Hematopoietic multipotent progenitor cell treated with erythropoietin and hydrocortisone succinate and interleukin-3 and kit ligand, for 15 days (in vitro differentiated cells): ENCODE measurements at regions not wholly inside any gene's neighbourhood (a gene's known extent, or its start where the extent isn't known, plus 50 kb on each side); places are given as distances from the start of the nearest gene placed in this dataset.

Experiments used
- DNase-seq: peaks from one replicate; pipeline ENCODE4 v3.0.0-alpha.2; 2015; ENCODE audit warnings: low spot score

DNA sequence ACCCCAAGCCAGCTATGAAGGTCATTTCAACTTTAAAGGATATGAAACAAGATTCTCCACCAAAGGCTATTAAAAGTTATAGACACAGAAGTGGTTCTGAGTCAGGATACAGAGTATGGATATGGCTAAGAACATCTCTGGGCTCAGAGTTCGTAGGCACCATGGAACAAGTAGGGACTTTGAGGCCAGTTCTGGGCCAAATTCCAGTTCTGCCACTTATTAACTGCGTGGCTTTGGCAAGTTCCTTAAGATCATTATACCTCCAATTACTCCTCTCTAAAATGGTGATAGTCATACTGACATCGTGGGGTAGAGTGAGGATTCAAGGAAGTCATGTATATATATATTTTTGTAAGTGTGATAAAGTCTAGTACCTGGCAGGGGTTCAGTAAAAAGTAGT, 105.8 kb upstream of the NFE2L3 start:
- DNase-seq = no peak

DNA sequence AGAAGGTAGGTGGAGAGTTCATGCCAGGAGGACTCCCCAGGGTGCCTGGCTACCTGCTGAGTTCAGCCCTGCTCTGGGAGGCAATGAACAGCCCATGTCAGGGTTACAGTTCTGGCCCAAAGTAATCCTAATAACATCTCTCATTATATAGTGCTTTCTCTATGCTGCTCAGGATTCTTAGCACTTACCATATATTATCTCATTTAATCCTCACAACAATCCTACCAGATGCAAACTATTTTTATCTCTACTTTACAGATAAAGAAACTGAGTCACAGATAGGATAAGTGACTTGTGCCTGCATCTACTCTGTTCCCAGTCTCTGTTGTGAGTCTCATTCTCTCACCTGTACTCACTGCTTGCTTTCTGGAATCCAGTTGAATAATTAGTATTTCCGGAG, 105.1 kb upstream of the NFE2L3 start:
- no peak for DNase-seq

DNA sequence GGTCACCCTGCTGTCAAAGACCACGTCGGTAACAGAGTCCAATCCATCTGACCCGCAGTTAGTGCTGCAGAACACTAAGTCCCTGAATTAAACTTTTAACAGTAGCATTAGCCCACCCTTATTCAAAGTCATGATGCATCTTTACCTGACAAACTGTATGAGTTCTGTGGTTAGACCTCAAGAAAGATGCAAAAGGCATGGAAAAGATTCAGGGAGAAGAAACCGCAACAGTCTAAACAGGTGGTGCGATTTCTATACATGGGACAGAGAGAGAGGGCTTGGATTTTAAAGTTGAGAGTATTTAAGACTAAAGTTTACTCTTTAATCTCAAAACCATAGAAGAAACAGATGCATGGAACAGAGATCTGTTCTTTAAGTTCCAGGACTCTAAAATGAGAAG, 103.3 kb upstream of the NFE2L3 start:
- no peak for DNase-seq

DNA sequence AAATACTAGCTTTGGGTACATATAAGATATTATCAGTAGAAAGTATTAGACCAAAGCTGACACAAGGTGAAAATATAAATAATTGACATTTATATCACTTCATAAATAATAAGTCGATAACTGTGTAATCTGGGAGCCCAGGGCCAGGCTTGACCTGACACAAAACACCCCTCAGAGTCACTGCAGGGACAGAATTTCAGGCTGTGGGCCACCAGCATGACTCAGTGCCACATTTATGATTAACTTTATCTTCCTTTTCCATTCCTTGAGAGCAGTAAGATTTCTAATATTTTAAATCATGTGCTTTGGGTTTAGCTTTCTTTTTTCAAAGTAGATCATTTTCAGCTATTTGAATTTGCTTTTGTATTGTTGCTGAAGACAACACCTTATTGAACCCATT, 102.9 kb upstream of the NFE2L3 start:
- DNase-seq = no peak

DNA sequence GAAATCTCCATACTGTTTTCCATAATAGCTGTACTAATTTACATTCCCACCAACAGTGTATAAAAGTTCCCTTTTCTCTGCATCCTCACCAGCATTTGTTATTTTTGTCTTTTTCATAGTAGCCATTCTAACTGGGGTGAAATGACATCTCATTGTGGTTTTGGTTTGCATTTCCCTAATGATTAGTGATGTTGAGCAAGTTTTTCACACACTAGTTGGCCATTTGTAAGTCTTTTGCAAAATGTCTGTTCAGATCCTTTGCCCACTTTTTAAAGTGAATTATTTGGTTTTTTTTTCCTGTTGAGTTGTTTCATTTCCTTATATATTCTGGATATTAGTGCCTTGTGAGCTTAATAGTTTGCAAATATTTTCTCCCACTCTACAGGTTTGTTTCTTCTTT, 101.0 kb upstream of the NFE2L3 start:
- DNase-seq = no peak

DNA sequence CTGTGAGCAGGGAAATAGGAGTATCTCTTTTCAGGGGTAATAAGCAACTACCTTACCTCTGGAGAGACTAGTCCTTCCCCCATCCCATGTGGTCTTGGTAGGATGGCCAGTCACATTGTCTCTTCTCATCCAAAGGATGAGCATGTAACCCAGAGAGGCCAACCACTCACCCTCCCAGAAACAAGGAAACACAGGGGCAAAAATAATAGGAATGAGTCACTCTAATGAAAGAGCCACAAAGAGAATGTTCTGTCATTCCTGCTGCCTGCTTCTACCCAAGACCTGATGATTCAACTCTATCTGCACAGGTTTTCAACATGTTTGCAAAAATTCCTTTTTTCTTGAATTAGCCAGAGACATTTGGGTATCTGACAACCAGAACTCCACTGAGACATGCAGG, 99.3 kb upstream of the NFE2L3 start:
- no peak for DNase-seq

DNA sequence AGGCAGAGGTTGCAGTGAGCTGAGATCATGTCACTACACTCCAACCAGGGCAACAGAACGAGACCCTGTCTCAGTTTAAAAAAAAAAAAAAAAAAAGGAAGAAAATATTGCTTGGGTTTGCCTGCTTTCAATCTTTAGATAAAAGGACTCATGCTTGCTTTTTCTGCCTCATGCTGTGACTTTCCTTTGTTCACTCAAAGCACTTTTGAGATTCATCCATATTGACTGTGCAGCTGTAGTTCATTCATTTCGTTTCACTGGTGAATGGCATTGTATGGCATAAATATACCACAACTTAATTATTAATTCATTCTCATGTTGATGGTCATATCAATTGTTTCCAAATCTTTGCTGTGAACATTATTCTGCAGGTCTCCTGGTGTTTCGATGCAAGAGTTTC, 97.6 kb upstream of the NFE2L3 start:
- no peak for DNase-seq

DNA sequence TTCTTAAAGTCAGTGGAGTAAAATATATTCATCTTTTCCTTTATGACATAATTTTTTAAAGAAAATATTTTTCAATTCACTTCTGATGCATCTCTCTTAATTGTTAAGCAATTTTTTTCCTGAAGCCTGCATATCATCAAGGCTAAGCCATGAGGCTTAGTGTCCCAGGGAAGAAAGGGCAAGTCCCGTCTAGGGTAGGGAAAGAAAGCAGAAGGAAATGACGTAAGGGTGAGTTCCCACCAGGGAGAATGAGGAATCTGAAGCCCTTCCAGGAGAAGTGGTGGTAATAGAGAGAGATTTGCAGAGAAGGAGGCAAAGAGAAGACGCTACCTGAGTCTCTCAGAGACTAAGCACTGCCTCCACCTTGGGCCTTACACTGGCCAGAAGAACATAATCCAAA, 96.8 kb upstream of the NFE2L3 start:
- no peak for DNase-seq

DNA sequence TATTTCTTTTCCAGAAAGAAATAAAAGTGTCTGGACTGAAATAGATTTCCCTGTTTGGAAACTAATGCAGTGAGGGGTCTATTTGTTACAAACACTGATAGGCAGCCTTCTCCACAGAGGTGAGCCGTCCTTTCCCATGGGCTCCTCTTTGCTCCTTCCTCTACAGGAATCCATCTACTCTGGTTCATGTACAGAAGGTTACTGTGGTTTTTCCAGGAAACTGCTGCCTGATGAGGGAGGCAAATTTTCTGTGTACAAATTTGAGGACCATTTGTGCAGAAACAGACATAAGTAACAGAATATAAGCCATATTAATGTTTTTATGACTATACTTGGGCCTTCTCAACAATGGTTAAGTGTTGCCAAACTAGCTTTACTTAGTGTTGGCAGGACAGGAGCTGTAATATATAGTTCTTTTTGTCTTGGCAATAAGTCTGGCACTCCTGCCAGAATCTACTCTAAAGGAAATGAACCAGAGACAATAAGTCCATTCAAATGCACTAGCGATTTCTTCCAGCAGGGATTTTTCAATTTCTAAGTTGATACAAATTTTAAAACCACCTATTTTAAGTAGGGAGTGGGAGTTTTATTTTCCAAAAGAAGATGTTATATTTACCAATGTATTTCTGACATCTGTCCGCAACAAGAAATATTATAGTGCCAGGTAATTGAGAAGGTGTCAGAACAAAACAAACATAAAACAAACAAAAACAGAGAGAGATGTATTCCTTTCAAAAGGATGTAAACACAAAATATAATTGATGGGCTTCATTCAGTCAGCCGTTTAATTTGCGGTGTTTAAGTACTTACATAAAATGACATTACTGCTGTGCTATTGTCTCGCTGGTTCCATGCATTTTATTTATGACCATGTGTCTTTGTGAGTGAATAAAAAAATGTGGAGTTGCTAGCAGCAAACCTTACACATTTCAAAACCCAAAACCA, 91.0 kb upstream of the NFE2L3 start:
- DNase-seq = no peak

DNA sequence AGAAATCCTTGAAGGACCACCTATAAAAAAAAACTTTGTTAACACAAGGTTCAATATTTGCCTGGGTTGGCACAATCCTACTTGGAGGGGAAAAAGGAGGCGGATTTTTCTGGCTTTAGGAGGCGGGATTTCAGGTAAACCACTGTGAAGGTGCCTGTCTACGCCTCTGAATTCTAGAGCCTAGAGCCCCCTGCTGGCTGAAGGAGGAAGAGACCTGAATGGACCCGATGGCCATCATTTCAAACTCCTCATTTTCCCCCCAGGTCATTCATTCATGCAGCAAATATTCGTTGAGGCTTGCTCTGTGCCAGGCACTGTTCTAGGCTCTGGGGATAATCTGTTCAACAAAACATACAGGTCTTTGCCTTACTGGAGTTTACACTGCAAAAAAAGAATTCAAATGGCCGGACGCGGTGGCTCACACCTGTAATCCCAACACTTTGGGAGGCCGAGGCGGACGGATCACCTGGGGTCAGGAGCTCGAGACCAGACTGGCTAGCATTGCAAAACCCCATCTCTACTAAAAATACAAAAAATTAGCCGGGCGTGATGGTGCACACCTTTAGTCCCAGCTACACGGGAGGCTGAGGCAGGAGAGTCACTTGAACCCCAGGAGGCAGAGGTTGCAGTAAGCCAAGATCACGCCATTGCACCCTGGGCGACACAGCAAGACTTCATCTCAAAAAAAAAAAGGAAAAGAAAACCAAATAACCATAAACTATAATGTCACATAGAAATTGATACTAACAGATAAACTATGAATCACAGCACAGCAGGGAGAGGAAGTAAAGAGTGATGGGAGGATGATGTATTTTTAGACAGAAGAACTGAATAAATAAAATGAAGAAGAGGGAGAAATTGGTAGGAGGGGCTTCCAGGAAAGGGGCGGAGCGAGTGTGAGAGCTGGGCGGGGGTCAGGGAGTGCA, 90.1 kb upstream of the NFE2L3 start:
- peak; percentile 64 for DNase-seq

DNA sequence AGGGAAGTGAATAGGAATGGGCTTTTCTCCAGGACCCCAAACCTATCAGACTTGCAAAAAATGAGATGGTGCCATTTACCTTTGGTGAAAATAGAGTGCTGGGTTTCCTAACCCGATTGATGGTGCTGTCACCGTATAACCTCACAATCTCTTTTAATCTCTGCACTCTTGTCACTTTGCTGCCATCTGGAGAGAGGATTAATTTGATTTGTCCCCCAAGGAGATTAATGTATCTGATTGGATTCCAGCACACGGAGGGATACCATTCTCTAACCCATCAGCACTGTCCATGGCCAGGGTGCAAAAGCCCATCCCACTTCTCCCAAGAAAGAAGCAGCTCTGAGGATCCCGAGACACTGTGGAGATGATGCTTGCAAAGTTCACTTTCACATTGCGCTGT, 86.3 kb upstream of the NFE2L3 start:
- DNase-seq = no peak

DNA sequence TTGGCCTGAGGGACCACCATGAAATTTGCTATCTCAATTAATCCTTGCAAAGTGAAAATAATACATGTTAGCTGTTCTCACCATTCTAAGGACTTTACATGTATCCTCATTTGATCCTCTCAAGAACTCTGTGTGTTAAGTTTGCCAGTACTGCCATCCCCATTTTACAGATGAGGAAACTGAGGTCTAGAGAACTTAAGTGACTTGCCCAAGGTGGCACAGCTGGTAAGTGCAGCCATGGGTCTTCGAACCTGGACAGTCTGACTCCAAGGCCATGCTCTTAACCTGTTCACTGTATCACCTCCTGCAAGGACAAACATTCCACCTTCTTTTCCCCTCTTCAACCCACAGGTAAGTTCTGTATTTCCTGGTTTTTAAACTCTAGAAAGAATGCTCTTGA, 85.3 kb upstream of the NFE2L3 start:
- DNase-seq = no peak

DNA sequence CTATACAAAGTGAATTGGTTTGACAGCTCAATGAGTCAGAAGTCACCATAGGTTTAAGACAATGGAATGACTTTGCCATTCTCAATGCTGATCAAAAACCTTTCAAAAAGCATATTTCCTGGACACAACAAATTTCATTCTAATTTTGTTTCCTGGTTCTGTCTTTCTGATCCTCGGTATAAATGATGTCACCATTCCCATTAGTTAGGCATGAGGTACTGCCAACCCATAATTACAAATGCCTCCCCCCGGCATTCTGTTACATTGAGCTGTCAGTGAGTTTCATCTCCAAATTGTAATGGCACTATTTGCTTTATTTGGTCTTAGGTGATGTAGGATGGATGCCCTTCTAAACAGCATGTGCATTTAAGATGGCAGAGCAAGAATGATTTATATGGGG, 81.7 kb upstream of the NFE2L3 start:
- DNase-seq = no peak

DNA sequence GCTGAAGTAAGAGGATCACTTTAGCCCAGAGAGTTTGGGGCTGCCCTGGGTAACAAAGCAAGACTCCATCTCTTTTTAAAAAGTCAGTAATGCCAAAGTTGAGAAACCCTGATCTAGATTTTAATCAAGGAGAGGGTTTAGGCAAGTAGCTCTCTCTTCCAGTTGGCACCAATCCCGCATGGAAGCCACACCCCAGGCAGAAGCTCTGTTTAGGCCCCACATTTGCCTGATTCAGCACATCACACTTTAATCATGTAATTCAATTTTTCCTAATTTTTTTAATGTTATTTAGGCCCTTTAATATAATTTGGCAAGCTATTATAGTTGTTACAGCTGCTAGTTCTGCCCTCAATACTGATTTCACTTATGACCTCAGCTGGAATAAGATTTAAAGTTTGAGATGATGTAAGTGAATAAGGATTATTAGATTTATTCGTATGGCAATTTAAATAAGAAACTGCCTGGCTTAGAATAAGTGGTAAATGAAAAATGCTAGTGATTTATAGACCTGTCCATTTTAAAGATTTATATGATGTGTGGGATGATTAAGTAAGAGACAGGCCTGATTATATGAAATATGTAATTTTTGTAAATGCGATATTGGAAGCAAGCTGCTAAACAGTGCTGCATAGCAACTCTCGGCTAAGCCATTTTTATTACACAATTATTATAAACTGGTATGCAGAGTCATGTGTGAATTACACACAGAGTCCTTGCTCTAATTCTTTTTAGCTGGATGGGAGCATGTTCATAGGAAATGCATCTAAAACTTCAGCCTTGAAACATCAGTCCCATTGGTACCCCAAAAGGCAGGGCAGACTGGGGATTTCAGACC, 80.2 kb upstream of the NFE2L3 start:
- no peak for DNase-seq

DNA sequence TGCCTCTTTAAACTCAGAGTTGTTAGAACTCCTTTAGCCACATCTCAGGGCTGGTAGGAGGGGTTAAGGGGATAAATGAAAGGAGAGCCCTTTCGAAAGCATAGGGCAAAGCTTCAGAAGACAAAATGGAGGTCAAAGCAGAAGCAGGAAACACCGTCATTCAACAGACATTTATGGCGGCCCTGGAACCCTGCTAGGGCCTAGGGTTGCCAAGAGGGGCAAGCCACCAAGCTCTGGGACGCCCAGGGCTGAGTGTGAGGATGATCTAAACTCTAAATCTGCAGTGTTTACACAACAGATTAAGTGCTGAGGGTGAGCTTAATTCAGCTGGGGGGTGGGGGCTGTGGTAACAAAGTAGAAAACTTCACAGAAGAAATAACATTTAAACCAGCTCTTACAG, 79.0 kb upstream of the NFE2L3 start:
- no peak for DNase-seq

DNA sequence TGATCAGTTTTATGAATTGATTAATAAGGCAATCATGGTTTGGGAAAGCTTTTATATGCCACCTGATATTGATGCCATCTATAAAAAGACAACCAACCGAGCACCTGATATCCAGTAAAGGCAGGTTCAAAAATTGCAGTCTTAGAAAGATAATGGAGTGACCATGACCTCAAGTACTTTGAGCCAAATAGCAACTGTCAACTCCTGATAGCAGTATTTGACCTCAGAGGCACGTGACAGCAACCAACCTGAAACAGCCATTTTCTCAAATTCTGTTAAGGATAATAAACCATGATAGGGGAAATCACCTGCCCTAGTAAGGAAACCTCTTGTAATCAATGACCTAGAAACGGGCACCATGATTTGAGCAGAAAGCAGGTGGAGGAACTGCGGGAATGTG, 77.1 kb upstream of the NFE2L3 start:
- no peak for DNase-seq

DNA sequence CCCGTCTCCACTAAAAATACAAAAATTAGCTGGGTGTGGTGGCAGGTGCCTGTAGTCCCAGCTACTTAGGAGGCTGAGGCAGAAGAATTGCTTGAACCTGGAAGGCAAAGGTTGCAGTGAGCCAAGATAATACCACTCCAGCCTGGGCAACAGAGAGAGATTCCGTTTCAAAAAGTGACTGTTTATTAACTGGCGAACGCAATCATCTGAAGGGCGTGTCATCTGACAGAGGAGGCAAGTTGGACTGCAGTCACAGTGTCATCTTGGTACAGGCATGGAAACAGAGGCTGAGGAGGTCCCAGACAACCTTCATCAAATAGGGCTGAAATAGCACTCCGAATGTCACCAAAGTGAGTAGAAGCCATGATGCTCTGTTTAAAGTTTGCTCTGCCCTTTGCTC, 75.3 kb upstream of the NFE2L3 start:
- DNase-seq = no peak

DNA sequence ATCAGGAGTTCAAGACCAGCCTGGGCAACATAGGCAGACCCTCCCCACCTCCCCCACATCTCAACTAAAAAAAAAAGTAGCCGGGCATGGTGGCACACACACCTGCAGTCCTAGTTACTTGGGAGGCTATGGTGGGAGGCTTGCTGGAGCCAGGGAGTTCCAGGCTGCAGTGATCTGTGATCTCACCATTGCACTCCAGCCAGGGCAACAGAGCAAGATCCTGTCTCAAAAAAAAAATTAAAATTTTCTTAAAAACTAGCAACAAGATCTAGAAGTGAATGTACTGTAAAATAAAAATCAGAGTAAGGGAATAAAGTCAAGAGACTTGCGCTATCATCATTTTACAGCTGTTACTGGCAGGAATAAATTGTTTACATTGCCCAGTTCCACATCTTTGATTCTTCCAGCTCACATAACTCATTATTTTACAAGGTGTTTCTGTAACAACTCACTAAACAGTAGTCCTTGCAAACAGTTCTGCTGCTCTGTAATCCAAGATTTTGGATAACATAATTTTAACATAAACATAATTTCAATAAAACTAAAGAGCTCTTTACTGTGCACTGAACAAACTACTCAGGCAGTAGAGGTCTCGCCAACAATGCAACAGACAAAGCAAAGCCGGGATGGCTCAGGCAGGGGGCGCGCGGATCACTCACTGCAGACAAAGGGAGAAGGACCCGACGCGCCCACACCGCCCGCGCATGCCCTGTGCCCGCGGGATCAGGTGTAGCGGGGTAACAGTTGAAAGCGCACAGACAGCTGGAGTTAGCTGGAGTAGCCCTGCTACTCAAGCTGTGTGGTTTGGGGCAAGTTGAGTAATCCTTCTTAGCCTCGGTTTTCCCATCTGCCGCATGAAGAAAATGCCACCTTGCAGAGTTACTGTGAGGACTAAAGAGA, 73.3 kb upstream of the NFE2L3 start:
- no peak for DNase-seq

DNA sequence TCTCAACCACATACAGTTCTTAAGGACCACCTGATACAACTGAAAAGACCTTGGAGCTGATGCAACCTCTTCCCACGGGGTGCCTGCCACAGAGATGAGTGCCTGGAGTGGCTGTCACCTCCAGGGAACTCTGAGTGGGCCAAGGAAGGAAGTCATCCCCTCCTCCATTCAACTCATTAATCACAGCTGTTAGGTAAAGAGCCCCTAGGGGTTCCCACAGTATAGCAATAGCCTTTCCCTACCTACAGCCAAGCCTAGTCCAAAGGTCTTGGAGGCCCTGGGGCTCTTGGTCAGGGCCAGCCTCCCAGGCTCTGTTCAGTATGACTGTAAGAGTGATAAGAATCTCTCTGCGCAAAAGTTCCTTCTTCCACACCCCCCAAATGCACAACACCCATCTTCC, 70.4 kb upstream of the NFE2L3 start:
- DNase-seq = no peak

DNA sequence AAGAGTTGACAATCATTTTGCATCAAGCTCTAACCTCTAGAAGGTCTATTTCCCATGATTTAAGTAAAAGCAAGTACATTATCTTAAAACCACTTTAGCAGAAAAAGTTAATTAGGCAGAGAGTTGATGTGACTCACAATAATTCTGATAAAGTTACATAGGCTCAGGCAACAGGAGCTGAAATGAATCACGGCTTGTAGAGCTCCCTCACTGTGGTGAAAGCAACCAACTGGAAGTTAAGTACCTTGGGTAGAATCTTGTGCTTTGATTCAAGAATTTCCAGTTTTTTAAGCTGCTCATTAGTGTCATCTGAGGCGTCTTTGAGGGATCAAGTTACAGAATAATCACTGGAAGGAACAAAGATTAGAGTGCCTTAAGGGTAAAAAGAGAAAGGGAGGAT, 68.9 kb upstream of the NFE2L3 start:
- DNase-seq = no peak

DNA sequence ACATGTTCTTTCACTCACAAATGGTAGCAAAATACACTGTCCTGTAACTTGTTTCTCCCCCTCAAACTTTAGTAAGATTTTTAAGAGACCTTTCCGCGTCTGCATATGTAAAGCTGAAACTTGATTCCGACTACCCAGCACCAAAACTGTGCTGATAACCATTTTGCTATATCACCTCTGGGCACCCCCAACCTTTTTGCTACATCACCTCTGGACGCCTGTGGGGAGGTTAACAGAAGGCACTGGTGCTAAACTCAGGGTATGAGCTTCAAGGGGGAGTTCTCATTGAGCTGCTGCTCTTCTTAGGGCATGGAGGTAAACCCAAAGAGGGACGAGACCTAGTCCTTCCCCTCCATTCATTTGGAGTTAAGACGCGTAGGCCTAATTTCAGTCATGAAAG, 67.6 kb upstream of the NFE2L3 start:
- no peak for DNase-seq
